ENCODE measurements at regions not wholly inside any gene's neighbourhood (a gene's known extent, or its start where the extent isn't known, plus 50 kb on each side); places are given as distances from the start of the nearest gene placed in this dataset.

- no peak for TF ChIP-seq CTCF (IDR thresholded peaks at IDR 0.05; ENCODE audit: low read length)
- TF ChIP-seq EZH2 (optimal IDR thresholded peaks at IDR 0.05; ENCODE audit: low read depth, low read length): no peak
Measured at GRCh38 chr21:35190201-35190701, 141.1 kb upstream of the RUNX1 start.
